Parathyroid adenoma (tissue), 2 donors: ENCODE measurements at regions not wholly inside any gene's neighbourhood (a gene's known extent, or its start where the extent isn't known, plus 50 kb on each side); places are given as distances from the start of the nearest gene placed in this dataset.

Source experiments
- H2AFZ ChIP-seq: fragments of 300-600 bp; sonication (generic); one replicate; pipeline ENCODE4 v1.7.0; 2017; ENCODE audit warnings: antibody characterized with exemption, mild to moderate bottlenecking
- H3K27ac ChIP-seq: fragments of 300-600 bp; sonication (generic); one replicate; pipeline ENCODE4 v1.7.0; 2017
- H3K27me3 ChIP-seq: fragments of 300-600 bp; sonication (generic); one replicate; pipeline ENCODE4 v1.7.0; 2017; ENCODE audit warnings: low read length; ENCODE audit not compliant: control insufficient read depth, insufficient read depth
- H3K36me3 ChIP-seq: fragments of 300-600 bp; sonication (generic); one replicate; pipeline ENCODE4 v1.7.0; 2017; ENCODE audit warnings: low read length; ENCODE audit not compliant: control insufficient read depth, insufficient read depth
- H3K4me1 ChIP-seq: fragments of 300-600 bp; sonication (generic); one replicate; pipeline ENCODE4 v1.7.0; 2017; ENCODE audit warnings: control low read depth
- H3K4me2 ChIP-seq: fragments of 300-600 bp; sonication (generic); one replicate; pipeline ENCODE4 v1.7.0; 2017; ENCODE audit warnings: low read length
- H3K4me3 ChIP-seq: fragments of 300-600 bp; sonication (generic); one replicate; pipeline ENCODE4 v1.7.0; 2017; ENCODE audit warnings: low read depth, low read length
- H3K79me2 ChIP-seq: fragments of 300-600 bp; sonication (generic); one replicate; pipeline ENCODE4 v1.7.0; 2017; ENCODE audit warnings: control low read depth
- H3K9ac ChIP-seq: fragments of 300-600 bp; sonication (generic); one replicate; pipeline ENCODE4 v1.7.0; 2017; ENCODE audit warnings: mild to moderate bottlenecking
- H3K9me3 ChIP-seq: fragments of 300-600 bp; sonication (generic); one replicate; pipeline ENCODE4 v1.7.0; 2017; ENCODE audit warnings: low read length; ENCODE audit not compliant: control insufficient read depth
- CTCF ChIP-seq: fragments of 300-600 bp; sonication (generic); IDR thresholded peaks from one replicate; pipeline ENCODE4 v1.7.0; 2017; ENCODE audit warnings: antibody characterized with exemption, mild to moderate bottlenecking
- donor health status: primary hyperparathyroidism.

GRCh38 chr5:9713356-9713755, 83.2 kb upstream of the TAS2R1 start:
- no peaks in the 10 kb centered on the region for H3K4me1 ChIP-seq
- no peak overlapping the region for H3K9ac ChIP-seq
- no peak overlapping the region for H3K27ac ChIP-seq
- no peak for TF ChIP-seq CTCF
- no peak overlapping the region for H2AFZ ChIP-seq
- H3K4me2 ChIP-seq: no peak overlapping the region
- no peak overlapping the region for H3K4me3 ChIP-seq
- no peaks in the 10 kb centered on the region for H3K79me2 ChIP-seq
- no peaks in the 10 kb centered on the region for H3K27me3 ChIP-seq
- H3K9me3 ChIP-seq: no peaks in the 10 kb centered on the region
- no peaks in the 10 kb centered on the region for H3K36me3 ChIP-seq

GRCh38 chr5:9712911-9713310, 82.8 kb upstream of the TAS2R1 start:
- Histone ChIP-seq H3K27me3 (no peaks in the 10 kb centered on the region), H3K27ac (no peak overlapping the region), H3K79me2 (no peaks in the 10 kb centered on the region), H3K9ac (no peak overlapping the region), H3K9me3 (no peaks in the 10 kb centered on the region), H3K4me1 (no peaks in the 10 kb centered on the region), H2AFZ (no peak overlapping the region), H3K4me2 (no peak overlapping the region), H3K4me3 (no peak overlapping the region), H3K36me3 (no peaks in the 10 kb centered on the region)
- no peak for TF ChIP-seq CTCF

GRCh38 chr5:9712506-9712905, 82.4 kb upstream of the TAS2R1 start:
- H3K27me3 ChIP-seq: no peaks in the 10 kb centered on the region
- no peak overlapping the region for H3K4me2 ChIP-seq
- no peak overlapping the region for H2AFZ ChIP-seq
- no peak overlapping the region for H3K4me3 ChIP-seq
- H3K4me1 ChIP-seq: no peaks in the 10 kb centered on the region
- no peaks in the 10 kb centered on the region for H3K79me2 ChIP-seq
- H3K9me3 ChIP-seq: no peaks in the 10 kb centered on the region
- H3K9ac ChIP-seq: no peak overlapping the region
- TF ChIP-seq CTCF: no peak
- H3K27ac ChIP-seq: no peak overlapping the region
- H3K36me3 ChIP-seq: no peaks in the 10 kb centered on the region

- Histone ChIP-seq H3K9ac (no peak overlapping the region), H3K9me3 (no peaks in the 10 kb centered on the region), H2AFZ (no peak overlapping the region), H3K4me2 (no peak overlapping the region), H3K27ac (no peak overlapping the region), H3K27me3 (no peaks in the 10 kb centered on the region), H3K4me3 (no peak overlapping the region), H3K36me3 (no peaks in the 10 kb centered on the region), H3K79me2 (no peaks in the 10 kb centered on the region), H3K4me1 (no peaks in the 10 kb centered on the region)
- no peak for TF ChIP-seq CTCF
Observed at GRCh38 chr5:9710069-9710468, 79.9 kb upstream of the TAS2R1 start.

GRCh38 chr5:9707732-9708462, 77.7 kb upstream of the TAS2R1 start:
- Histone ChIP-seq H3K27me3 (no peaks in the 10 kb centered on the region), H3K4me3 (no peak overlapping the region), H3K79me2 (no peaks in the 10 kb centered on the region), H3K9ac (no peak overlapping the region), H3K9me3 (no peaks in the 10 kb centered on the region), H3K27ac (no peak overlapping the region), H3K36me3 (no peaks in the 10 kb centered on the region), H3K4me2 (no peak overlapping the region), H2AFZ (no peak overlapping the region), H3K4me1 (no peaks in the 10 kb centered on the region)
- no peak for TF ChIP-seq CTCF
